Prostate gland (tissue), 2 donors: ENCODE measurements at regions not wholly inside any gene's neighbourhood (a gene's known extent, or its start where the extent isn't known, plus 50 kb on each side); places are given as distances from the start of the nearest gene placed in this dataset.

ENCODE experiments used
- DNase-seq: peaks from one replicate; pipeline ENCODE4 v3.0.0-alpha.2; 2019; ENCODE audit warnings: low spot score
- H3K27ac ChIP-seq, 2 donors: fragments of 200-600 bp; sonication (generic); 2 replicates each; pipeline ENCODE4 v1.5.1; 2017 to 2019
- H3K27me3 ChIP-seq: fragments of 200-600 bp; sonication (generic); replicated peaks from 2 replicates; pipeline ENCODE4 v1.5.1; 2019; ENCODE audit not compliant: insufficient read depth
- H3K36me3 ChIP-seq, 2 donors: fragments of 200-600 bp; sonication (generic); 1 replicate in 1 of 2; 2 replicates in 1 of 2; pipeline versions ENCODE4 v1.5.1 to v1.8.1; 2017 to 2019
- H3K4me1 ChIP-seq: fragments of 200-600 bp; sonication (generic); replicated peaks from 2 replicates; pipeline ENCODE4 v1.5.1; 2019
- H3K4me3 ChIP-seq, 2 donors: fragments of 200-600 bp; sonication (generic); 2 replicates each; pipeline ENCODE4 v1.5.1; 2017 to 2019
- H3K9me3 ChIP-seq: fragments of 200-600 bp; sonication (generic); 2 replicates; pipeline ENCODE4 v1.5.1; 2017
- CTCF ChIP-seq, 4 experiments: fragments of 200-600 bp in 2 of 4; fragments of 450-650 bp in 2 of 4; sonication (generic) in 2 of 4; IDR thresholded peaks; 1 replicate in 3 of 4; 2 replicates in 1 of 4; pipeline ENCODE4 v1.5.1; 2016 to 2019; ENCODE audit warnings: antibody characterized with exemption in 4 of 4, mild to moderate bottlenecking in 2 of 4, moderate library complexity in 2 of 4
- POLR2A ChIP-seq: fragments of 450-650 bp; IDR thresholded peaks from one replicate; pipeline ENCODE4 v1.6.1; 2016; ENCODE audit warnings: antibody characterized with exemption, mild to moderate bottlenecking
- POLR2AphosphoS5 ChIP-seq: sonication (generic); formaldehyde crosslinking; IDR thresholded peaks from one replicate; pipeline ENCODE4 v1.6.1; 2017; ENCODE audit warnings: antibody characterized with exemption
- WGBS: methylation state at CpG from one replicate; pipeline ENCODE4 v1.1.5; 2018; 5-methylcytosine and 5-hydroxymethylcytosine counted together
- intact Hi-C: fragments of 100-400 bp; cut with DNase I; formaldehyde crosslinking; loops from one replicate; pipeline ENCODE4 v1.14.2; 2022

- 93% methylated on average over 6 of the region's 6 CpGs for WGBS
- Histone ChIP-seq H3K27ac (no peak overlapping the region), H3K36me3 (no peaks in the 10 kb centered on the region), H3K4me3 (no peak overlapping the region), H3K27me3 (no peaks in the 10 kb centered on the region), H3K4me1 (no peaks in the 10 kb centered on the region), H3K9me3 (no peaks in the 10 kb centered on the region)
- intact Hi-C loops: no loop called here
- TF ChIP-seq CTCF (IDR thresholded peaks at IDR 0.05): no peak
- TF ChIP-seq POLR2AphosphoS5: no peak
- TF ChIP-seq POLR2A: no peak
- DNase-seq: no peak
These were observed 273.7 kb upstream of the AMIGO2 start for GRCh38 chr12:47353508-47353907.

- no peak for DNase-seq
- Histone ChIP-seq H3K4me3 (no peak overlapping the region), H3K4me1 (no peaks in the 10 kb centered on the region), H3K9me3 (no peaks in the 10 kb centered on the region), H3K27me3 (no peaks in the 10 kb centered on the region), H3K36me3 (no peaks in the 10 kb centered on the region), H3K27ac (no peak overlapping the region)
- TF ChIP-seq POLR2AphosphoS5: no peak
- no peak for TF ChIP-seq CTCF (IDR thresholded peaks at IDR 0.05)
- TF ChIP-seq POLR2A: no peak
- intact Hi-C loops: no loop called here
- 87% methylated on average over 2 of the region's 2 CpGs for WGBS
These were observed 272.3 kb upstream of the AMIGO2 start for GRCh38 chr12:47352067-47352466.

DNA sequence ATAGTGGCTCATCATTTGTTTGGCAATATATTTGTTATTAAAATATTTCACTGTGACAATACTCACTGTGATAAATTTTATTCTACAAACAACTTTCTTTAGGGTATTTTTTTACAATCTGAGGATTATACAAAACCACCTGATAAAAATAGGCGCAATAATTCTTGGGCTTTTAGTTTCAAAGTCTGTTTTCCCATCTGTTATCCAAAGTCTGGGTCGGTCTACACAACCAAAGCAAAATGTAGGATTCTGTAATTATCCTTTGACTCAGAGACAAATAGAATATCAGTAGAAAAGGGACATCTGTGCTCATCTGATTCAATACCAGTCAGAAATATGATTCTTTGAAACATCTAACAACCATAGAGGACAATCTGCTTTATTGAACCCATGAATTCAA, 271.8 kb upstream of the AMIGO2 start:
- WGBS: 98% methylated on average over 2 of the region's 2 CpGs
- no peaks in the 10 kb centered on the region for H3K9me3 ChIP-seq
- DNase-seq: no peak

GRCh38 chr12:47350062-47350408, 270.3 kb upstream of the AMIGO2 start:
- Histone ChIP-seq H3K27ac (no peak overlapping the region), H3K4me3 (no peak overlapping the region), H3K9me3 (no peaks in the 10 kb centered on the region), H3K4me1 (no peaks in the 10 kb centered on the region), H3K36me3 (no peaks in the 10 kb centered on the region), H3K27me3 (no peaks in the 10 kb centered on the region)
- intact Hi-C loops: no loop called here
- TF ChIP-seq POLR2AphosphoS5 (no peak), POLR2A (no peak), CTCF (IDR thresholded peaks at IDR 0.05) (no peak)
- DNase-seq: no peak

More for the DNA sequence above, 271.8 kb upstream of the AMIGO2 start:
- no peaks in the 10 kb centered on the region for H3K27me3 ChIP-seq
- no peaks in the 10 kb centered on the region for H3K36me3 ChIP-seq
- no peak for TF ChIP-seq POLR2A
- TF ChIP-seq CTCF (IDR thresholded peaks at IDR 0.05): no peak
- TF ChIP-seq POLR2AphosphoS5: no peak
- no peak overlapping the region for H3K4me3 ChIP-seq
- no peaks in the 10 kb centered on the region for H3K4me1 ChIP-seq
- H3K27ac ChIP-seq: no peak overlapping the region
- intact Hi-C loops: no loop called here

DNA sequence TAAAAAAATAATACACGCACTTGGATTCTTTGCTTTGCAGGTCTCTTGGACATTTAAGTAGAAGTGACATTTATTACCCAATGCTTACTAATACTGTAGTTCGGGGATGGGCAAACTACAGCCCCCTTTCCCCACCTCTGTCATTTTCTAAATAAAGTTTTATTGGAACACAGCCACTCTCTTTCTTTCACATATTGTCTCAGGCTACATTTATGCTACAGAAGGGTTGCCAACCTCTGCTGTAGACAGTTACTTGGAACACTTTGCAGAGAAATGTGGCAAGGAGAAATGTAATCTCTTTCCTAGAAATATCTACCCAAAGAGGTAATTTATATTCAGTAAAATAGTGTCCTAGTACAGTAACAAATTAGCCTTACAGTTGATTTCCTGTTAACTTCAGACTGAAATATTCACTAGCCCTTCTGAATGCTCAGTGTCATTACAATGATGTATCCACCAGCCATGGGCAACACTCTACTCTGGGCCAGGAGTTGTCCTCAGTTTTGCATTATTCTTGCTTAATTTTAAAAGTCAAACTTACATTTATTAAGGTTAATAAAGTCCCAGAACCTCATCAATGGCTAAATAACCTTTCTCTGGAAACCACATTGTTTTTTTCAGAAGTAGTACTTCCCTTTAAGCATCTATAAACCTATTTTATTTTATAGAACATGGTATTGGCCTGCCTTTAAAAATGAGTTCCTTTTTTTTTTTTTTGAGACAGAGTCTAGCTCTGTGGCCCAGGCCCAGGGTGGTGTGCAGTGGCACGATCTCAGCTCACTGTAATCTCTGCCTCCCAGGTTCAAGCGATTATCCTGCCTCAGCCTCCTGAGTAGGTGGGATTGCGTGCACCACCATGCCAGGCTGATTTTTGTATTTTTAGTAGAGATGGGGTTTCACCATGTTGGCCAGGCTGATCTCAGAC, 269.6 kb upstream of the AMIGO2 start:
- WGBS: 82% methylated on average over 5 of the region's 5 CpGs

More for the DNA sequence above, 269.6 kb upstream of the AMIGO2 start:
- no peak overlapping the region for H3K27ac ChIP-seq
- no peak for TF ChIP-seq CTCF (IDR thresholded peaks at IDR 0.05)
- TF ChIP-seq POLR2AphosphoS5: no peak
- no peaks in the 10 kb centered on the region for H3K9me3 ChIP-seq
- no peak overlapping the region for H3K4me3 ChIP-seq
- intact Hi-C loops: no loop called here
- no peaks in the 10 kb centered on the region for H3K36me3 ChIP-seq
- H3K4me1 ChIP-seq: no peaks in the 10 kb centered on the region
- DNase-seq: no peak
- H3K27me3 ChIP-seq: no peaks in the 10 kb centered on the region
